ENCODE measurements at regions not wholly inside any gene's neighbourhood (a gene's known extent, or its start where the extent isn't known, plus 50 kb on each side); places are given as distances from the start of the nearest gene placed in this dataset.
A peak's percentile ranks its signal among the peaks of the same experiment; 100 is the strongest.

DNA sequence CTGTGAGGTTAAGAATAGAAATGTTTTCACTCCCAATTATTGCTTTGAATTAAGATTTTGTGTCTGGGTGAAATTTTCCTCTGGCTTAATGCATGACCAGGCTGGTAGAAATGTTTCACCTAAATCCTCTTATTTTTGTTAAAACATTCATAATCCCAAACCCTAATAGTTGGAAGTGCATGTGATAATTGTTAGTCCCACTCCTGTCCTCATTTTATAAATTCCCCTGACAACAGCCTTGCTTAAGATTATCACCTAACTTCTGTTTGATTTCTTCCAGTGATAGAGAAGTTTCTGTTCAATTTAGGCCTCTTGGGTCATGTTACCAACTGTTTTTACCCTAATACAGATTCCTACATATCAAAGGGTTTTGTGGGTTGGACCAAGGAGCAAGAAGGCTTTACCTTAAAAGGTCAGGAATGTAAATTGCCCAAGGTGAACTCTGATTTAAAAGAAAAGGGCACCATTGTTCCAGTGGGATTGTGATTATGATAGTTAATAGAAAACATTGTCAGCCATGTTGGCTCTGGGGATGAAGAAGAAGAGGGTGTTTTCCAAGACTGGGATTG lies 158.7 kb upstream of the CENPW start:
- H3K9me3 ChIP-seq (ENCODE audit: control insufficient read depth, low read length) = no peaks in the 10 kb centered on the region
- DNase-seq (no peak), ATAC-seq (ENCODE audit: low FRiP score) (no peak)
- intact Hi-C loops (cut with DNase I) = loop anchor here in 1 of 2 donors (10.0 kb wide), 1 partner anchor 146 kb away; no protein-coding TSS in a partner anchor
- H3K4me1 ChIP-seq (ENCODE audit: control insufficient read depth in 1 of 2, insufficient read depth in 2 of 2, low read length in 2 of 2) = peaks cover 2 to 11% of the 10 kb centered on the region in 2 donors
- H3K36me3 ChIP-seq (ENCODE audit: control insufficient read depth in 1 of 2, insufficient read depth in 2 of 2, low read length in 1 of 2) = no peaks in the 10 kb centered on the region
- H3K27ac ChIP-seq (ENCODE audit: low read depth in 1 of 2, low read length in 2 of 2) = peak overlapping the region in 1 of 2 donors; percentile 43
- H3K27me3 ChIP-seq (ENCODE audit: control insufficient read depth in 1 of 2, insufficient read depth in 2 of 2, low read length in 1 of 2) = no peaks in the 10 kb centered on the region
- H3K4me3 ChIP-seq (ENCODE audit: low read length in 2 of 2) = no peak overlapping the region

GRCh38 chr6:126181890-126182289 lies 158.0 kb upstream of the CENPW start:
- no peaks in the 10 kb centered on the region for H3K36me3 ChIP-seq (ENCODE audit: control insufficient read depth in 1 of 2, insufficient read depth in 2 of 2, low read length in 1 of 2)
- H3K27me3 ChIP-seq (ENCODE audit: control insufficient read depth in 1 of 2, insufficient read depth in 2 of 2, low read length in 1 of 2) = no peaks in the 10 kb centered on the region
- ATAC-seq (ENCODE audit: low FRiP score) (no peak), DNase-seq (no peak)
- H3K27ac ChIP-seq (ENCODE audit: low read depth in 1 of 2, low read length in 2 of 2) = peak overlapping the region in 1 of 2 donors; percentile 43
- intact Hi-C loops (cut with DNase I) = loop anchor here in 1 of 2 donors (10.0 kb wide), 1 partner anchor 147 kb away; no protein-coding TSS in a partner anchor
- H3K4me3 ChIP-seq (ENCODE audit: low read length in 2 of 2) = no peak overlapping the region
- H3K4me1 ChIP-seq (ENCODE audit: control insufficient read depth in 1 of 2, insufficient read depth in 2 of 2, low read length in 2 of 2) = peaks cover 2 to 11% of the 10 kb centered on the region in 2 donors
- no peaks in the 10 kb centered on the region for H3K9me3 ChIP-seq (ENCODE audit: control insufficient read depth, low read length)
- 84 to 86% methylated on average over 3 of the region's 3 CpGs for WGBS, 2 donors

- no peaks in the 10 kb centered on the region for H3K27me3 ChIP-seq (ENCODE audit: control insufficient read depth in 1 of 2, insufficient read depth in 2 of 2, low read length in 1 of 2)
- H3K9me3 ChIP-seq (ENCODE audit: control insufficient read depth, low read length) = no peaks in the 10 kb centered on the region
- H3K27ac ChIP-seq (ENCODE audit: low read depth in 1 of 2, low read length in 2 of 2) = no peak overlapping the region
- no peaks in the 10 kb centered on the region for H3K36me3 ChIP-seq (ENCODE audit: control insufficient read depth in 1 of 2, insufficient read depth in 2 of 2, low read length in 1 of 2)
- intact Hi-C loops (cut with DNase I) = loop anchor here in 1 of 2 donors (10.0 kb wide), 1 partner anchor 148 kb away; no protein-coding TSS in a partner anchor
- no peak overlapping the region for H3K4me3 ChIP-seq (ENCODE audit: low read length in 2 of 2)
- 5 to 10% methylated on average over 2 of the region's 2 CpGs for WGBS, 2 donors
- H3K4me1 ChIP-seq (ENCODE audit: control insufficient read depth in 1 of 2, insufficient read depth in 2 of 2, low read length in 2 of 2) = peaks cover 2 to 11% of the 10 kb centered on the region in 2 donors
- ATAC-seq (ENCODE audit: low FRiP score) = no peak
- no peak for DNase-seq
Measured at GRCh38 chr6:126182650-126183311, 157.1 kb upstream of the CENPW start.

DNA sequence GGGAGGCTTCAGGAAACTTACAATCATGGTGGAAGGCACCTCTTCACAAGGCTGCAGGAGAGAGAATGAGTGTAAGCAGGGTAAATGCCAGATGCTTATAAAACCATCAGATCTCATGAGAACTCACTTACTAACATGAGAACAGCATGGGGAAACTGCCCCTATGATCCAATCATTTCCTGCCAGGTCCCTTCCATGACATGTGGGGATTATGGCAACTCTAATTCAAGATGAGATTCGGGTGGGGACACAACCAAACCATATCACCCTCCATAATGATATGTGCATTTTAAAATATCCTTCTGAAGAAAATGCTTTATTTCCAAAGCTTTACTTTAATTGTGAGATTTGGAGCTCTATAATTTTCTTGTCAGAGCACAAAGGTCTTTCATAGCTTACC lies 154.1 kb upstream of the CENPW start:
- DNase-seq = no peak
- Histone ChIP-seq H3K27me3 (ENCODE audit: control insufficient read depth in 1 of 2, insufficient read depth in 2 of 2, low read length in 1 of 2) (no peaks in the 10 kb centered on the region), H3K36me3 (ENCODE audit: control insufficient read depth in 1 of 2, insufficient read depth in 2 of 2, low read length in 1 of 2) (no peaks in the 10 kb centered on the region), H3K4me3 (ENCODE audit: low read length in 2 of 2) (no peak overlapping the region), H3K27ac (ENCODE audit: low read depth in 1 of 2, low read length in 2 of 2) (no peak overlapping the region), H3K9me3 (ENCODE audit: control insufficient read depth, low read length) (no peaks in the 10 kb centered on the region), H3K4me1 (ENCODE audit: control insufficient read depth in 1 of 2, insufficient read depth in 2 of 2, low read length in 2 of 2) (peaks cover 2 to 11% of the 10 kb centered on the region in 2 donors)
- ATAC-seq (ENCODE audit: low FRiP score) = no peak
- intact Hi-C loops (cut with DNase I) = loop anchor here in 1 of 2 donors (10.0 kb wide), 1 partner anchor 151 kb away; no protein-coding TSS in a partner anchor
- WGBS, 2 donors = 88 to 94% methylated on average over 1 of the region's 1 CpG

DNA sequence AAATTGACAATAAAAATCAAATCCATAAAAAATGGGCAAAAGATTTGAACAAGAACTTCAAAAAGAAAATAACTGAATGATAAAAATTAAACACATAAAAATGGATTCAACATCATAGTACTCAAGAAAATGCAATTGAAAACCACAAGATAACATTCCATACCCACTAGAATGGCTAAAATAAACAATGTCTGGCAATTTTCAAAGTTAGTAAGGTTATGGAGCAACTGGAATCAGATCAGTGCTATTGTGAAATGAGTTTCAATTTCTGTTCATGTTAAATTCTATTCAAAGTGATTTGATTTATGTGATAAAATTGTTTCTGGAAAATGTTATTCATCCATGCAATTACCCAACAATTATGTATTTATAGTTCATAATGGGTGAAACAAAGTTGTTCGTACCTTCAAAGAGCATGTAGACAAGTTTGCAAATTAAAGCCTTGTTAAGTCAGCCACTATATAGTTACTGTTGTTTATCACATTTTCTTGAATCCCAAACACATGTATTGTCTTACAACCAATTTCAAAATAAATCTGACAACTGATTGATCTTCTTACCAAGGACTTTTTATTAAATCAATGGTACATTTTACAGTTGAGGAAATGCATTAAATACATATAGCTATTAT lies 151.5 kb upstream of the CENPW start:
- Histone ChIP-seq H3K27me3 (ENCODE audit: control insufficient read depth in 1 of 2, insufficient read depth in 2 of 2, low read length in 1 of 2) (no peaks in the 10 kb centered on the region), H3K36me3 (ENCODE audit: control insufficient read depth in 1 of 2, insufficient read depth in 2 of 2, low read length in 1 of 2) (no peaks in the 10 kb centered on the region), H3K9me3 (ENCODE audit: control insufficient read depth, low read length) (no peaks in the 10 kb centered on the region), H3K27ac (ENCODE audit: low read depth in 1 of 2, low read length in 2 of 2) (no peak overlapping the region), H3K4me3 (ENCODE audit: low read length in 2 of 2) (no peak overlapping the region), H3K4me1 (ENCODE audit: control insufficient read depth in 1 of 2, insufficient read depth in 2 of 2, low read length in 2 of 2) (peaks cover 0 to 3% of the 10 kb centered on the region in 2 donors)
- ATAC-seq (ENCODE audit: low FRiP score) (no peak), DNase-seq (no peak)
- intact Hi-C loops (cut with DNase I) = loop anchor here in 1 of 2 donors (10.0 kb wide), 1 partner anchor 154 kb away; no protein-coding TSS in a partner anchor
- WGBS, 2 donors = 40 to 51% methylated on average over 1 of the region's 1 CpG

DNA sequence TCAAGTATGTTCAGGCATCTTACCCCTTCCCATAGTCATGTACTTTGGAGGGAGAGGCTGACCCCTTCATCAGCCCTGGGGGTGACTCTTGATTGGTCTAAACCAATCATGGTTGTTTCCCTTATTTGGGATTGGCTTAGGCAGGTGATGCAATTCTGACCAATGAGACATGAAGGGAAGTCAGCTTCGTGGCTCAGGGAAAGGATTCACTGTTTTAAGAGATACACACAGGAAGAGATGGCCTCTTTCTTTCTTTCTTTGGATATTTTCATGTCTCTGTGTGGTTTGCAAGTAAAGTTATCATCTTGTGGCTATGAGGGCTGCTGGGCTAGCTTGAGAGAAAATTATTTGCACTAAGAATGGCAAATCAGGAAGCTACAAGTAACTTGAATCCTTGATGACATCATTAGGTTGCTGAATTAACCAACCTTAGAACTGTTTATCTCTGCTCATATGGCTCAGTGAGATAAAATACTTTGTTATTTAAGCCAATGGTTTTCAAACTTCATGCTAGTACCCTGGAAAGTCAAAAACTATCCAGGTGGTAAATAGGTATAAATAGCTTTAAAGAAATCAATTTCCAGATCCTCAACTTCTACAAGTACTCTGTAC lies 144.2 kb upstream of the CENPW start:
- Histone ChIP-seq H3K9me3 (ENCODE audit: control insufficient read depth, low read length) (no peaks in the 10 kb centered on the region), H3K36me3 (ENCODE audit: control insufficient read depth in 1 of 2, insufficient read depth in 2 of 2, low read length in 1 of 2) (no peaks in the 10 kb centered on the region), H3K27ac (ENCODE audit: low read depth in 1 of 2, low read length in 2 of 2) (no peak overlapping the region), H3K27me3 (ENCODE audit: control insufficient read depth in 1 of 2, insufficient read depth in 2 of 2, low read length in 1 of 2) (no peaks in the 10 kb centered on the region), H3K4me3 (ENCODE audit: low read length in 2 of 2) (no peak overlapping the region), H3K4me1 (ENCODE audit: control insufficient read depth in 1 of 2, insufficient read depth in 2 of 2, low read length in 2 of 2) (no peaks in the 10 kb centered on the region)
- intact Hi-C loops (cut with DNase I) = no loop called here
- WGBS, 2 donors = 71 to 81% methylated on average over 1 of the region's 1 CpG
- no peak for DNase-seq
- no peak for ATAC-seq (ENCODE audit: low FRiP score)

GRCh38 chr6:126198631-126199030 lies 141.3 kb upstream of the CENPW start:
- DNase-seq = no peak
- WGBS, 2 donors = 21 to 36% methylated on average over 2 of the region's 2 CpGs
- H3K36me3 ChIP-seq (ENCODE audit: control insufficient read depth in 1 of 2, insufficient read depth in 2 of 2, low read length in 1 of 2) = no peaks in the 10 kb centered on the region
- no peaks in the 10 kb centered on the region for H3K9me3 ChIP-seq (ENCODE audit: control insufficient read depth, low read length)
- intact Hi-C loops (cut with DNase I) = no loop called here
- no peak for ATAC-seq (ENCODE audit: low FRiP score)
- H3K27ac ChIP-seq (ENCODE audit: low read depth in 1 of 2, low read length in 2 of 2) = no peak overlapping the region
- H3K4me3 ChIP-seq (ENCODE audit: low read length in 2 of 2) = no peak overlapping the region
- no peaks in the 10 kb centered on the region for H3K4me1 ChIP-seq (ENCODE audit: control insufficient read depth in 1 of 2, insufficient read depth in 2 of 2, low read length in 2 of 2)
- no peaks in the 10 kb centered on the region for H3K27me3 ChIP-seq (ENCODE audit: control insufficient read depth in 1 of 2, insufficient read depth in 2 of 2, low read length in 1 of 2)

GRCh38 chr6:126199466-126199865 lies 140.4 kb upstream of the CENPW start:
- WGBS, 2 donors = 91 to 94% methylated on average over 1 of the region's 1 CpG

More at GRCh38 chr6:126199466-126199865, 140.4 kb upstream of the CENPW start:
- no peak for ATAC-seq (ENCODE audit: low FRiP score)
- intact Hi-C loops (cut with DNase I) = no loop called here
- DNase-seq = no peak
- no peaks in the 10 kb centered on the region for H3K9me3 ChIP-seq (ENCODE audit: control insufficient read depth, low read length)
- no peaks in the 10 kb centered on the region for H3K36me3 ChIP-seq (ENCODE audit: control insufficient read depth in 1 of 2, insufficient read depth in 2 of 2, low read length in 1 of 2)
- H3K27ac ChIP-seq (ENCODE audit: low read depth in 1 of 2, low read length in 2 of 2) = no peak overlapping the region
- no peak overlapping the region for H3K4me3 ChIP-seq (ENCODE audit: low read length in 2 of 2)
- no peaks in the 10 kb centered on the region for H3K27me3 ChIP-seq (ENCODE audit: control insufficient read depth in 1 of 2, insufficient read depth in 2 of 2, low read length in 1 of 2)
- H3K4me1 ChIP-seq (ENCODE audit: control insufficient read depth in 1 of 2, insufficient read depth in 2 of 2, low read length in 2 of 2) = no peaks in the 10 kb centered on the region

Data from aorta (tissue), 5 donors.